BE2C (cell line): ENCODE measurements at regions not wholly inside any gene's neighbourhood (a gene's known extent, or its start where the extent isn't known, plus 50 kb on each side); places are given as distances from the start of the nearest gene placed in this dataset.

Source experiments
- DNase-seq: peaks from one replicate; pipeline ENCODE4 v3.0.0-alpha.2; 2020
- H3K27me3 ChIP-seq: fragments of 250-450 bp; sonication (Bioruptor Pico); 2 replicates; pipeline ENCODE4 v1.5.1; 2020; ENCODE audit warnings: mild to moderate bottlenecking
- H3K36me3 ChIP-seq: fragments of 250-450 bp; sonication (Bioruptor Pico); 2 replicates; pipeline ENCODE4 v1.5.1; 2020; ENCODE audit warnings: mild to moderate bottlenecking
- H3K4me1 ChIP-seq: fragments of 250-450 bp; sonication (Bioruptor Pico); 2 replicates; pipeline ENCODE4 v1.5.1; 2020
- H3K4me3 ChIP-seq: 2 replicates; pipeline ENCODE4 v1.5.1; 2011; ENCODE audit warnings: low read depth, low read length
- H3K9me3 ChIP-seq: fragments of 250-450 bp; sonication (Bioruptor Pico); 2 replicates; pipeline ENCODE4 v1.5.1; 2020
- CTCF ChIP-seq: IDR thresholded peaks from 2 replicates; pipeline ENCODE4 v1.5.1; 2012; ENCODE audit warnings: mild to moderate bottlenecking, low read depth, low read length

GRCh38 chrX:114365065-114365834 is 218.6 kb upstream of the HTR2C start:
- DNase-seq: no peak
- Histone ChIP-seq H3K9me3 (no peaks in the 10 kb centered on the region), H3K27me3 (no peaks in the 10 kb centered on the region), H3K36me3 (no peaks in the 10 kb centered on the region), H3K4me3 (no peak overlapping the region), H3K4me1 (no peaks in the 10 kb centered on the region)
- TF ChIP-seq CTCF: no peak

GRCh38 chrX:114372937-114373336 is 210.9 kb upstream of the HTR2C start:
- TF ChIP-seq CTCF: no peak
- Histone ChIP-seq H3K36me3 (no peaks in the 10 kb centered on the region), H3K9me3 (no peaks in the 10 kb centered on the region), H3K4me1 (no peaks in the 10 kb centered on the region), H3K4me3 (no peak overlapping the region), H3K27me3 (no peaks in the 10 kb centered on the region)
- DNase-seq: no peak

- Histone ChIP-seq H3K27me3 (no peaks in the 10 kb centered on the region), H3K4me3 (no peak overlapping the region), H3K9me3 (no peaks in the 10 kb centered on the region), H3K36me3 (no peaks in the 10 kb centered on the region), H3K4me1 (no peaks in the 10 kb centered on the region)
- no peak for TF ChIP-seq CTCF
- no peak for DNase-seq
These were observed 193.6 kb upstream of the HTR2C start for GRCh38 chrX:114390251-114390796.
